Hippocampal formation (tissue), 2 donors: ENCODE measurements at regions not wholly inside any gene's neighbourhood (a gene's known extent, or its start where the extent isn't known, plus 50 kb on each side); places are given as distances from the start of the nearest gene placed in this dataset.

ENCODE experiments used
- DNase-seq, 2 donors: peaks; one replicate each; lab custom pipeline; 2025; lab: John Stamatoyannopoulos, UW

GRCh38 chr6:87806635-87807034, 104.6 kb upstream of the AKIRIN2 start:
- DNase-seq: no peak

GRCh38 chr6:87806099-87806498, 104.1 kb upstream of the AKIRIN2 start:
- no peak for DNase-seq

DNA sequence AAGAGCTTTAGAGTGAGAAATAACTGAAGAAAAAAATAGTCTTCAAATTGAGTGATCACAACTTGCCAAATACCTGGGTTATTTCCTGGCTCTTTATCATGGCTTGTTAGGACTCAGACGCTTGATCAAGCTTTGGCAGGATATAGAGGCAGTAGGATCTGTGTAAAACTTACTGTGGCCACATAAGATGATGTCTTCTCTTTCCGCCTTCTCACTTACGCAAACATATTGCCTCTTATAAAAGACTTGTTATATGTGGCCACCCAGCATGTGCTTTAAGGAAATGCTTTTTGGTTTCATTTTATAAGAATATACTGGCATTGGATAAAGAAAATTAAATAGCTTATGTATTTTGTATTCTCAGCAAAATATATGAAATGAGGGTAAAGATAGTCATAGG, 101.8 kb upstream of the AKIRIN2 start:
- DNase-seq: no peak

DNA sequence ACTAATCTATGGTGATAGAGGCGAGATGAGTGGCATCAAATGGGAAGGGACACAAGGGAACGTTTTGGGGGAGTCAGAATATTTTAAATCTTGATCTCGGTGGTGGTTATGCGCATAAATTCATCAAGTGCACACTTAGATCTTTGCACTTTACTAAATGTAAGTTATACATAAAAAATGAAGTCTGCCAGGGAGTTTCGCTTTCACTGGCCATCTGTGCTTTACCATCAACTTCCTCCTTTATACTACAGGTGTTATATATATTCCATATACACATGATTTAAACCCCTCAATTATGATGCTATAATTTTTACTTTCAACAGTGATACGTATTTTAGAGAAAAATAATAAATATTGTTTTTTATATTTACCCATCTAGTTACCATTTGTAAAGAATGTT, 97.6 kb upstream of the AKIRIN2 start:
- no peak for DNase-seq

DNA sequence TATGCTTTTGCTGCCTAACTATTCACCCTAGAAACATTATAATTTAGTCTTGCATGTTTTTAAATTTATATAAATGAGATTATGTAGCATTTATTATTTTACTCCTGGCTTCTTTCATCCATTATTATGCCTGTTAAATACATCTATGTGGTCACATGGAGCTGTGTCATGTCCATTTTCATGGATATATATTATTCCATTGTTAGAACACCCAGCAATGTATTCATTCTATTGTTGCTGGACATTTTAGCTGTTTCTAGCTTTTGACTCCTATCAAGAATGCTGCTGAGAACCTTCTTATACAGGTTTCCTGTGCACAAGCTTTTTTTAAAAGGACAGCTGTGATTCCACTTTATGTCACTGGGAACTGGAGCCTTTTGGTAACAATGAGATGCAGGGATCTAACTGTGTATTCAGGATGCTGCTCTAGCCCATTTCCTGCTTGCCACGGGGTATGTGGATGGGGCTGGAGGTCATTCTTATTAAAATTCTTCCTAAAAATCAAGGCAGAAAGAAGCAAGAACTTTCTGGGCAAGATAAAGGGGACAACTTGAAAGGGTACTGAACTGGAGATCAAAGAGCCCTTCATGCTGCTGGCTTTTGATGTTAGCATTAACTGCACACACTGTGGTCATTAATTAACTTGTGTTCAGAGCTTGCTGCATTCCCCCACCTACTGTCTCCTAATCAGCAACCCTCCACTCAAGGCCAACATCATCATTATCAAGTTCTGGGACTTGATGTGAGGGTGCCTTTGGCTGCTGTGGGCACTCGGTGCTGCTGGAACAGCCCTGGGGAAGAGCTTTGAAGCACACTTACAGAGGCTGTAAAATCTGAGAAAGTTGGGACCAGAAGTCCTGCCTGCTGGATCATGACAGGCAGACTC, 96.6 kb upstream of the AKIRIN2 start:
- no peak for DNase-seq

DNA sequence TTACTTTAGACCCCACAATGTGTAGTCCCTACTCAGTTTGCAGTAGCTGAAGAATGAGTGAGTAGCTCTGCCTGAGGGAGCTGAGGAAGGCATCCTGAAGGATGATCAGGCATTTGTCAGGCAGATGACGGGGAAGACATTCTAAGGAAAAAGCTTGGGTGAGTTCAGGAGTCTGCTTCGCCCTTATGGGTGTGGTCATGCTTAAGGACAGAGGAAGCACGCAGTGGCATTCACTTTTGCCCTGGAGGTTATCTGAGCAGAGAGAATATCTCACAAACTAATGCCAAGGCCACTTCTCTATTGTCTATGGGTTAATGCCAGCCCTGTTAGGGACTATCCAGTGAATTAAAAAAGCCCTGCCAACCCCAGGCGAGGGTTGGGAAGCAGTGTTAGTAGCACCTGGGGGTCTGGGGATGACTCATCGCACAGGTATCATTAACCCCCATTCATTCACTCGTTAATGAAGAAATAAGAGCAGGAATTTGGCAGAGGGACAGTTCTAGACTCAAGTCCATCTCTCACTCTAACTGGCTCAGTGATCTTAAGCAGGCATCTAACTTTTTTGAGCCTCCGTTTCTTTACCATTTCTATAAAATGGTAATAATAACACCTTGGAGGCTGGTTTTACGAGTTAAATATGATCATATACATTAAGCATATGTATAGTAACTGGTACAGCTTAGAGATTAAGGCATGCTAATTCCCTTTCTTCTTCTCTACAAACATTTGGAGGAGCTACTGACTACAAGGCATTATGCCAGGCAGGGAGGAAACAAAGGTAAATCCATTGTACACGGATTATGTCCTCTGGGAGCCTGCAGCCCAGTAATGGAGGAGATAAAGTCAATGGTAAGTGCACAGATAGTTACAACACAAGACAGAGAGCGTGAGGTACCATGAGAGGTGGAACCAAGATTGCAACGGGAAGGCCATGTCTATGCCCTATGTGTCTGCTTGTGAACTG, 93.2 kb upstream of the AKIRIN2 start:
- no peak for DNase-seq

DNA sequence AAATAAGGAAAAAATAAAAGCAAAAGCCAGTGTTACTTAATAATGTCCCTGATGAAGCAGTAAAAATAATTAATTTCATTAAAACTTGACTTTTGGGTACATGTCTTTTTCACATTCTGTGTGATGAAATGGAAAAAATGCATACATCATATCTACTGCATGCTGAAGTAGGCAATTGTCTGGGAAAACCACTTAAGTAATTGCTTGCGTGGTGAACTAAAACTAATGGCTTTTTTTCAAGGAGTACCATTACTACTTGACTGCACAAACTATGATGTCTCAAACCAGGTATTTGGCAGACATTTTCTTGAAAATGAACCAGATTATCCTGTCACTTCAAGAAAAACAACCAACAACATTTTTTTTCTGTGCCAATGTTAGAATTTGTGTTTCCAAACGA, 91.3 kb upstream of the AKIRIN2 start:
- no peak for DNase-seq

DNA sequence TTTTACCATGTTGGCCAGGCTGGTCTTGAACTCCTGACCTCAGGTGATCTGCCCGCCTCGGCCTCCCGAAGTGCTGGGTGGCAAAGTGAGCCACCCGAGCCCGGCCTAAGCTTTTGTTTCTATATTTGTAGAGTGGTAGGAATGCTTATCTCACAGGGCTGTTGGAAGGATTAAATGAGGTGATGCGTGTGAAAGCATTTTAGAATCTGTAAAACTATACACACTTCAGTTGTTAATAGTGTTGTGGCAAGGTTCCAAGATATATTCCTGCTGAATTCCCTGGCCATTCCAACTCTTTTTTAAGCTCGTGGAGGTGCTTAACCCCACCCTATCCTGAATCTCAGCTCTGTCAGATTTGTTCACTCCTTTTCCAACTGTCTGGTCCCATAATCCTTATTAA, 89.9 kb upstream of the AKIRIN2 start:
- DNase-seq: no peak

- no peak for DNase-seq
Observed at GRCh38 chr6:87791485-87791884, 89.5 kb upstream of the AKIRIN2 start.

- no peak for DNase-seq
Observed at GRCh38 chr6:87791029-87791428, 89.0 kb upstream of the AKIRIN2 start.

GRCh38 chr6:87789900-87790290, 87.9 kb upstream of the AKIRIN2 start:
- DNase-seq: no peak

GRCh38 chr6:87789198-87789899, 87.3 kb upstream of the AKIRIN2 start:
- no peak for DNase-seq

DNA sequence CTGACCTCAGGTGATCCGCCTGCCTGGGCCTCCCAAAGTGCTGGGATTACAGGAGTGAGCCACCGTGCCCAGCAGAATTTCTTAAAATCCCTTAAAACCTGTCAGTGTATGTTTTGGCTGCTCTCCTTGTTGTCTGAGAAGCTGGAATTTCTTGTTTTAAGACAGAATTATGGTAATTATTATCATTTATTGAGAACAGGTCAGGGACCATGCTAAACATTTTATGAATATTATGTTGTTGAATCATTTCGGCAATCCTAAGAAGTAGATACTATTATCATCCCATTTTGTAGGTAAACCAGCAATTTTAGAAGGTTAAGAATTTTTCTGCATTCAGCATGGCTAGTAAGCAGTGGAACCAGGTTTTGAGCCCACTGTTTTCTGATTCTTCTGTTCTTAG, 86.1 kb upstream of the AKIRIN2 start:
- DNase-seq: no peak

GRCh38 chr6:87785229-87785862, 83.3 kb upstream of the AKIRIN2 start:
- DNase-seq: no peak

- DNase-seq: no peak
Observed at GRCh38 chr6:87784690-87785089, 82.7 kb upstream of the AKIRIN2 start.

DNA sequence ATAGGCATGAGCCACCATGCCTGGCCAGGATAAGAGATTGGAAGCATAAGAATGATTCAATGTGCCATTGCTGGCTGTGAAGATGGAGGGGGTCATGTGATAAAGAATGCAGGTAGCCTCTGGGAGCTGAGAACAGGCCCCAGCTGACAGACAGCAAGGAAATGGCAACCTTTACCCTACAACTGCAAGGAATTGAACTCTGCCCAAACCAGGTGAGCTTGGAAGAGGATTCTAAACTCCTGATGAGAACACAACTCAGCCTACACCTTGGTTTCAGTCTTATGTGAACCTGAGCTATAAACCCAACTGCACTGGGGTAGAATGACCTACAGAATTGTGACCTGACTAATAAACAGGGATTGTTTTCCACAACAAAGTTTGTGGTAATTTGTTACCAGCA, 82.0 kb upstream of the AKIRIN2 start:
- no peak for DNase-seq

DNA sequence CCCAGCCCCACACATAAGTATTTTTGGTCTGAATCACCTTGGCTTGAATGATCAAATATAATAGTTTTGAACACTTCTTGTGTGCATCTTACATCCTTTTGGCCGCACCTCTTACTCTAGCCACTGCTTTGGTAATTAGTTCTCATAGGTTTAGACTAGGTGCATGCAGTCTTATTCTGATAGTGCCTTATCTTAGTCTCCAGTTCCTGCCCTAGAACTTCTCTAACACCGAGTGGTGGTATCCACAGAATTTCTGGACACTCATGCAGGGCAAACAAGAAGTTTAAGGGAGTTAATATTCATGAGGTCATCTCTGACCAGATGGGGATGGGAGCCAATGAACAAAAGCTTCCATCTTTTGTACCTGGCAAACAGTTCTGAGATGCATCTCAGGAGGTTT, 77.5 kb upstream of the AKIRIN2 start:
- DNase-seq: no peak

GRCh38 chr6:87772597-87773530, 70.8 kb upstream of the AKIRIN2 start:
- no peak for DNase-seq

- DNase-seq: no peak
Observed at GRCh38 chr6:87767478-87767877, 65.4 kb upstream of the AKIRIN2 start.

DNA sequence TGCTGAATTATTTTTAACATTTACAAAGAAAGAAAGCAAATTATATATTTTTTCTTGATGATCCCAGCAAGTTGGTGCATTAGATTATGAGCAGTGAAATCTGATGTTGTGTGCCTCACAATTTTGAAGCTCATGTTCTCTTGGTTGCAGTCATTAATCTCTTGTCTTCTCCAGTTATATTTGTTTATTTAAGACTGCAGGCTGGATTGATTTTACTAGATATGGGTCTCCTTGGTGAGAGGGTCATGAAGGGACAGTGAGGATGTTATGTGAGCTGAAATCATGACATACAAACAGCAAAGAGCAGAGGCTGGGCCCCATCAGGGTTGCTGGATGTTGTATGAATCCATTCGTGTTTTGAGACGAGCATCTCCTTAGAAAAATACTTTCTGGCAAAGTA, 64.2 kb upstream of the AKIRIN2 start:
- no peak for DNase-seq

DNA sequence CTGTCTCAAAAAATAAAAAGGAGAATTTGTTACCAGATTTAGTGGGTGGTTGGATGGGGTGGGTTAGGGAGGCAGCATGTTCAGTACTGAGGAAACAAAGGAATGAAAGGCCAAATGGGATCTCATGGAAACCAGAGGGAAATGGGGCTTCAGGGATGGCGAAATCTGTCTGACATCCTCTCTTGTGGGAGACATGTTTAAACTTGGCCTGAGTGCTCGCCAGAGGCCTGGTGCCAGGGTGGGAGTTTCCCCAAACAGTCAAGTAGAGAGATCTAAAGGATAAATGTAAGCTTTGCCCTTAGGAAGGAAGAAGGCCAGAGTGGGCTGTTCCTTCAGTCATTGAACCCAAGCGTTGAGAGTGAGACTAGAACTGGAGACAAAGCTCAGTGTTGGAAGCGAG, 61.9 kb upstream of the AKIRIN2 start:
- DNase-seq: no peak
